CD4-positive, alpha-beta T cell treated with Interleukin-15 for 4 hours (primary cell): ENCODE measurements at regions not wholly inside any gene's neighbourhood (a gene's known extent, or its start where the extent isn't known, plus 50 kb on each side); places are given as distances from the start of the nearest gene placed in this dataset.
A peak's percentile ranks its signal among the peaks of the same experiment; 100 is the strongest.
"Not testable (repeated sequence)": the region's sequence is repeated elsewhere in the genome, so short reads cannot be mapped to it uniquely, and the experiment has no call there.

ENCODE experiments used
- DNase-seq: peaks from one replicate; pipeline ENCODE4 v3.0.0-alpha.2; 2020; ENCODE audit warnings: low spot score

- DNase-seq: no peak
Observed at GRCh38 chr4:138892483-138893407, 122.8 kb upstream of the NOCT start.

GRCh38 chr4:138891631-138892031, 124.0 kb upstream of the NOCT start:
- no peak for DNase-seq

GRCh38 chr4:138890891-138891570, 124.5 kb upstream of the NOCT start:
- no peak for DNase-seq

GRCh38 chr4:138889216-138889615, 126.4 kb upstream of the NOCT start:
- DNase-seq: no peak

GRCh38 chr4:138887741-138888140, 127.8 kb upstream of the NOCT start:
- no peak for DNase-seq

- no peak for DNase-seq
Observed at GRCh38 chr4:138887341-138887740, 128.2 kb upstream of the NOCT start.

GRCh38 chr4:138879757-138880156, 135.8 kb upstream of the NOCT start:
- no peak for DNase-seq

- no peak for DNase-seq
Observed at GRCh38 chr4:138875891-138876608, 139.5 kb upstream of the NOCT start.

- DNase-seq: no peak
Observed at GRCh38 chr4:138871555-138871875, 144.1 kb upstream of the NOCT start.

- DNase-seq: peak; percentile 40
Observed at GRCh38 chr4:138870737-138871554, 144.6 kb upstream of the NOCT start.

GRCh38 chr4:138869631-138870030, 145.9 kb upstream of the NOCT start:
- DNase-seq: no peak

GRCh38 chr4:138869165-138869564, 146.4 kb upstream of the NOCT start:
- no peak for DNase-seq

GRCh38 chr4:138868562-138868961, 147.0 kb upstream of the NOCT start:
- DNase-seq: no peak

- DNase-seq: no peak
Observed at GRCh38 chr4:138867404-138867803, 148.2 kb upstream of the NOCT start.

GRCh38 chr4:138866314-138866713, 149.3 kb upstream of the NOCT start:
- no peak for DNase-seq

GRCh38 chr4:138865765-138866164, 149.8 kb upstream of the NOCT start:
- DNase-seq: no peak

- DNase-seq: no peak
Observed at GRCh38 chr4:138864961-138865720, 150.4 kb upstream of the NOCT start.

GRCh38 chr4:138863160-138863559, 152.4 kb upstream of the NOCT start:
- DNase-seq: no peak

- DNase-seq: no peak
Observed at GRCh38 chr4:138861135-138861534, 154.4 kb upstream of the NOCT start.

- not testable (repeated sequence) for DNase-seq
Observed at GRCh38 chr4:138860357-138860756, 155.2 kb upstream of the NOCT start.

- DNase-seq: no peak
Observed at GRCh38 chr4:138859254-138859653, 156.3 kb upstream of the NOCT start.
